Parathyroid adenoma (tissue), 2 donors: ENCODE measurements at regions not wholly inside any gene's neighbourhood (a gene's known extent, or its start where the extent isn't known, plus 50 kb on each side); places are given as distances from the start of the nearest gene placed in this dataset.

Experiments
- H2AFZ ChIP-seq: fragments of 300-600 bp; sonication (generic); one replicate; pipeline ENCODE4 v1.7.0; 2017; ENCODE audit warnings: antibody characterized with exemption, mild to moderate bottlenecking
- H3K27ac ChIP-seq: fragments of 300-600 bp; sonication (generic); one replicate; pipeline ENCODE4 v1.7.0; 2017
- H3K27me3 ChIP-seq: fragments of 300-600 bp; sonication (generic); one replicate; pipeline ENCODE4 v1.7.0; 2017; ENCODE audit warnings: low read length; ENCODE audit not compliant: control insufficient read depth, insufficient read depth
- H3K36me3 ChIP-seq: fragments of 300-600 bp; sonication (generic); one replicate; pipeline ENCODE4 v1.7.0; 2017; ENCODE audit warnings: low read length; ENCODE audit not compliant: control insufficient read depth, insufficient read depth
- H3K4me1 ChIP-seq: fragments of 300-600 bp; sonication (generic); one replicate; pipeline ENCODE4 v1.7.0; 2017; ENCODE audit warnings: control low read depth
- H3K4me2 ChIP-seq: fragments of 300-600 bp; sonication (generic); one replicate; pipeline ENCODE4 v1.7.0; 2017; ENCODE audit warnings: low read length
- H3K4me3 ChIP-seq: fragments of 300-600 bp; sonication (generic); one replicate; pipeline ENCODE4 v1.7.0; 2017; ENCODE audit warnings: low read depth, low read length
- H3K79me2 ChIP-seq: fragments of 300-600 bp; sonication (generic); one replicate; pipeline ENCODE4 v1.7.0; 2017; ENCODE audit warnings: control low read depth
- H3K9ac ChIP-seq: fragments of 300-600 bp; sonication (generic); one replicate; pipeline ENCODE4 v1.7.0; 2017; ENCODE audit warnings: mild to moderate bottlenecking
- H3K9me3 ChIP-seq: fragments of 300-600 bp; sonication (generic); one replicate; pipeline ENCODE4 v1.7.0; 2017; ENCODE audit warnings: low read length; ENCODE audit not compliant: control insufficient read depth
- TF ChIP-seq, protein P1 (sequence below): fragments of 300-600 bp; sonication (generic); IDR thresholded peaks from one replicate; pipeline ENCODE4 v1.7.0; 2017; ENCODE audit warnings: antibody characterized with exemption, mild to moderate bottlenecking
- donor health status: primary hyperparathyroidism.

DNA sequence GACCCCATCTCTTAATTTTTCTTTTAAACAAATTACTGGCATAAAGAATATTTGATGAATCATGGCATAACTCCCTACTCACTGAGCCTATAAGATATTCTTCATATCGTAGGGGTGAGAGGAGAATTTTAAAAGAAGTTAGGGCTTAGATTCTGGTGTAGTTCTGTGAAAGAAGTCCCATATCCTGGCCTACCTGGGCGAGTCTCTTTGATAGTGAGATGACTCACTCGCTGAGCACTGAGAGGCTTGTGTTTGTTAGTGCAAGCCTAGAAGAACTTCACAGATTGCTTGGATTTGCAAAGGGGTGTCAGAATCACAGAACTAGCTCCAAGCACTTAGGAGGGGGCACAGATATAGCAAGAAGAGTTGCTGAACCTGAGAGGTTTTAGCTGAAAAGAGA lies 133.8 kb upstream of the TMC3 start:
- Histone ChIP-seq H3K4me2 (no peak overlapping the region), H3K79me2 (no peaks in the 10 kb centered on the region), H3K4me3 (no peak overlapping the region), H3K9me3 (no peaks in the 10 kb centered on the region), H3K9ac (no peak overlapping the region), H3K27ac (no peak overlapping the region), H3K4me1 (no peaks in the 10 kb centered on the region), H3K36me3 (no peaks in the 10 kb centered on the region), H3K27me3 (no peaks in the 10 kb centered on the region), H2AFZ (no peak overlapping the region)
- TF ChIP-seq, protein P1, sequence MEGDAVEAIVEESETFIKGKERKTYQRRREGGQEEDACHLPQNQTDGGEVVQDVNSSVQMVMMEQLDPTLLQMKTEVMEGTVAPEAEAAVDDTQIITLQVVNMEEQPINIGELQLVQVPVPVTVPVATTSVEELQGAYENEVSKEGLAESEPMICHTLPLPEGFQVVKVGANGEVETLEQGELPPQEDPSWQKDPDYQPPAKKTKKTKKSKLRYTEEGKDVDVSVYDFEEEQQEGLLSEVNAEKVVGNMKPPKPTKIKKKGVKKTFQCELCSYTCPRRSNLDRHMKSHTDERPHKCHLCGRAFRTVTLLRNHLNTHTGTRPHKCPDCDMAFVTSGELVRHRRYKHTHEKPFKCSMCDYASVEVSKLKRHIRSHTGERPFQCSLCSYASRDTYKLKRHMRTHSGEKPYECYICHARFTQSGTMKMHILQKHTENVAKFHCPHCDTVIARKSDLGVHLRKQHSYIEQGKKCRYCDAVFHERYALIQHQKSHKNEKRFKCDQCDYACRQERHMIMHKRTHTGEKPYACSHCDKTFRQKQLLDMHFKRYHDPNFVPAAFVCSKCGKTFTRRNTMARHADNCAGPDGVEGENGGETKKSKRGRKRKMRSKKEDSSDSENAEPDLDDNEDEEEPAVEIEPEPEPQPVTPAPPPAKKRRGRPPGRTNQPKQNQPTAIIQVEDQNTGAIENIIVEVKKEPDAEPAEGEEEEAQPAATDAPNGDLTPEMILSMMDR = no peak

DNA sequence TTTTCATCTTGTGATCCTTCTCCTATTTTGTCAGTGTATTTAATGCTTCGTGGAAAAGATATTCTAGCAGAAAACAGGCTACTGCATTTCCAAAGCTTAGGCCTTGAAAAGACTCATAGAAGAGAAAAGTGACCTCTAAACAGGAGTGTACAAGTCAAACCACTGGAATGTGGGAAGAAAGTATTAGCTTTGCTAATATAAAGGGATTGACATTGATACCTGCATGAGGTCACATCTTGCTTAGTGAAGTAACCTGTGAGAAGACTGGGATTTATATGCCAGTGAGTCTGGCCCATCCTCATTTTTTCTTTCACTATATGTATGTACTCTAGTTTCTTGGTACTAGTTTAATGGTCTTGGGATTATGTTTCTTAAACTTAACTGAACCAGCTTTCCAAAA lies 132.9 kb upstream of the TMC3 start:
- Histone ChIP-seq H2AFZ (no peak overlapping the region), H3K4me1 (no peaks in the 10 kb centered on the region), H3K9me3 (no peaks in the 10 kb centered on the region), H3K27ac (no peak overlapping the region), H3K9ac (no peak overlapping the region), H3K4me3 (no peak overlapping the region), H3K79me2 (no peaks in the 10 kb centered on the region), H3K36me3 (no peaks in the 10 kb centered on the region), H3K4me2 (no peak overlapping the region), H3K27me3 (no peaks in the 10 kb centered on the region)
- TF ChIP-seq, protein P1 = no peak

DNA sequence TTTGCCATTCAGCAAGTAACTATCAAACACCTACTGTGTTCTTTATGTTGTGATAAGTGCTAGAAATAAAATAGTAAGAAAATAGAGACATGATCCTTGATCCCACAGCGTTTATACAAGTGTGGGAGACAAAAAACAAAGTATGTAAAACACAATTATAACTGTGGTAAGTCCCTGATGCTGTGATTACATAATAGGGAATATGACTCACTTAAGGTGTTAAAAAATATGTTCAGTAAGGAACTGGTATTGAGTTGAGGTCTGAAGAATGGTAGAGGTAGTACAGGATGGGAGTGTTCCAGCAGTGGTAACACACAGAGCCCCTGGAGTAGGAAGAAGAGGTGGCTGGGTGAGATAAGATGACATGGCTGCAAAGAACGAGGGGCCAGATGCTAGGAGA lies 132.1 kb upstream of the TMC3 start:
- TF ChIP-seq, protein P1 = no peak

DNA sequence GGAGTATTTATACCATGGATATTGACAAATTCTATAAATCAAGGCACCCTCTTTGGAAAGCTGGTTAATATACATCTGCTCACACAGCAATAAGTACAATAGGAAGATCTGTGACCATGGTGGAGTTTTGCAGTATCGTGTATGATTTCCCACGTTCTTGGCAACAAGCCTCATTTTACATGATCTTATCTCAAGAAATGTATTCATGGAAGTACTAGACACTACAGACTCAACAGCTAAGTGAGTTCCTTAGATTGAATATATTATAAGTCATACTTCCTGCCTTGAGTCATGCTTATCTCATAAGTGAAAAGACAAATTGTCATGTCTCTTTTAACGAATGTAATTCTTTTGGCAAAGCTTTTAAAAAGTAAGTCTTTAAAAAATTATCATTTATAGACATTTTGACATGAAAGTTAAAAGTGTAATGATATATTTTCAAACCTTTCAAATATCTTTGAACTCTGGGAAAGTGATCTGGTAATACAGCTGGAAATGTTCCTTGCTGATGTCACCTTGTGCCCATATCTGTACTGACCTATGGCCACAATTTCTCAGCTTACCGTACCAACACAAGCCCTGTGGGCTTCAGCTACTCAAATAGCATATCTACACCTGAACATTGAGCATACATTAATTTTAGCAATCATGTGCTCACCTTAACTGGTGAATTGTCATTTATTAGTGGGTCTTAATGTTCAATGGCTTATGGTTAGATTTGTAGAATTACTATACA lies 130.3 kb upstream of the TMC3 start:
- no peak overlapping the region for H3K9ac ChIP-seq
- H3K4me2 ChIP-seq = no peak overlapping the region
- no peaks in the 10 kb centered on the region for H3K36me3 ChIP-seq
- no peaks in the 10 kb centered on the region for H3K4me1 ChIP-seq
- no peak overlapping the region for H3K4me3 ChIP-seq
- TF ChIP-seq, protein P1 = no peak
- H3K79me2 ChIP-seq = no peaks in the 10 kb centered on the region
- H3K27me3 ChIP-seq = no peaks in the 10 kb centered on the region
- H2AFZ ChIP-seq = no peak overlapping the region
- no peak overlapping the region for H3K27ac ChIP-seq
- no peaks in the 10 kb centered on the region for H3K9me3 ChIP-seq

More for the DNA sequence above, 132.1 kb upstream of the TMC3 start:
- Histone ChIP-seq H3K27ac (no peak overlapping the region), H3K27me3 (no peaks in the 10 kb centered on the region), H3K79me2 (no peaks in the 10 kb centered on the region), H3K36me3 (no peaks in the 10 kb centered on the region), H3K9me3 (no peaks in the 10 kb centered on the region), H3K4me2 (no peak overlapping the region), H2AFZ (no peak overlapping the region), H3K4me3 (no peak overlapping the region), H3K9ac (no peak overlapping the region), H3K4me1 (no peaks in the 10 kb centered on the region)

DNA sequence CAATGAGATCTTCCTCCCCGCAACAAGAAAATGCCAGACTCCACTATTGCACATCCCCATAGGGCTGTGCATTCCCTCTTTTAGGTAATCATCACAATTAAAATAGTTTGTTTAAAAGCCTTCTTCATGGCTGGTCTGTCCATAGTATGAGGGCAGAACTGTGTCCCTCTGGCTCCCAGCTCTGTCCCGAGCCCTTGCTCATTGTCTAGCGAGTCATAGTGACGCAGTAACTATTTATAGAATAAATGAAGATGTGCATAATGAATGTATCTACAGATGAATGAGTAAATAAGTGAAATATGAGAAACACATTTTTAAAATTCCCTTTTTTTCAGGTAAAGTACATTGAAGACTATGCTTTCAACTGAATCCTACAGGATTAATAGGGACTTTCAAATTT lies 128.4 kb upstream of the TMC3 start:
- Histone ChIP-seq H3K27me3 (no peaks in the 10 kb centered on the region), H3K9me3 (no peaks in the 10 kb centered on the region), H3K4me2 (no peak overlapping the region), H3K27ac (no peak overlapping the region), H3K4me3 (no peak overlapping the region), H3K36me3 (no peaks in the 10 kb centered on the region), H2AFZ (no peak overlapping the region), H3K9ac (no peak overlapping the region), H3K79me2 (no peaks in the 10 kb centered on the region), H3K4me1 (no peaks in the 10 kb centered on the region)
- TF ChIP-seq, protein P1 = no peak
